ENCODE measurements at regions not wholly inside any gene's neighbourhood (a gene's known extent, or its start where the extent isn't known, plus 50 kb on each side); places are given as distances from the start of the nearest gene placed in this dataset.

DNA sequence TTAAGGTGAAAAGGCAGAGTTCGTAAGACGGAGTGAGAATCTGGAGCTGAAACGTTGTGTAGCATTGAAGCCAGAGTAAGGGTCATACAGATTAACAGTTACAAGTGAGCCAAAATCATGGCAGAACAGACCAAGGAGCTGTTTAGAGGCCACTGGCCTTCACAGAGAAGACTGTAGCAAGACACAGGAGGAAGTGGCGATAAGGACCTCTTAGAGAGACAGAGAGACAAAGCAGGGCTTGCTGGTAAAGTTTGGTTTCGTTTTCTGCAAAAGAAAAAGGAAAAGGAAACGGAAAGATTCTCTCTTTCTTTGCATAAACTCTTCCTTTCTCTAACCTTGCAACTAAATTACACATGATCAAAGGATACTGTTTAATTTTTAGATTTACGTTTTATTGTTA is 83.0 kb downstream of the AASDHPPT start:
- TF ChIP-seq FOXK2 (IDR thresholded peaks at IDR 0.05) (no peak), PRPF4 (IDR thresholded peaks at IDR 0.05; ENCODE audit: low read depth, low read length, poor library complexity, severe bottlenecking) (no peak), REST (IDR thresholded peaks at IDR 0.05; ENCODE audit: borderline replicate concordance in 1 of 2, low read depth in 1 of 2, low read length in 2 of 2) (no peak), ZSCAN9 (CRISPR knock-in tag; IDR thresholded peaks at IDR 0.05; ENCODE audit: borderline replicate concordance) (no peak), JUND (CRISPR knock-in tag; IDR thresholded peaks at IDR 0.05) (no peak), POLR2A (IDR thresholded peaks at IDR 0.05; ENCODE audit: insufficient read depth in 1 of 2, low read depth in 2 of 2, low read length in 2 of 2) (no peak), RAD21 (CRISPR knock-in tag; IDR thresholded peaks at IDR 0.05) (no peak)
- TF ChIP-seq, protein P1, sequence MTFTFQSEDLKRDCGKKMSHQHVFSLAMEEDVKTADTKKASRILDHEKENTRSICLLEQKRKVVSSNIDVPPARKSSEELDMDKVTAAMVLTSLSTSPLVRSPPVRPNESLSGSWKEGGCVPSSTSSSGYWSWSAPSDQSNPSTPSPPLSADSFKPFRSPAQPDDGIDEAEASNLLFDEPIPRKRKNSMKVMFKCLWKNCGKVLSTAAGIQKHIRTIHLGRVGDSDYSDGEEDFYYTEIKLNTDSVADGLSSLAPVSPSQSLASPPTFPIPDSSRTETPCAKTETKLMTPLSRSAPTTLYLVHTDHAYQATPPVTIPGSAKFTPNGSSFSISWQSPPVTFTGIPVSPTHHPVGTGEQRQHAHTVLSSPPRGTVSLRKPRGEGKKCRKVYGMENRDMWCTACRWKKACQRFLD (CRISPR knock-in tag; IDR thresholded peaks at IDR 0.05; ENCODE audit: borderline replicate concordance) = no peak
